ENCODE measurements at regions not wholly inside any gene's neighbourhood (a gene's known extent, or its start where the extent isn't known, plus 50 kb on each side); places are given as distances from the start of the nearest gene placed in this dataset.

- TF ChIP-seq CTCF (IDR thresholded peaks at IDR 0.05; ENCODE audit: insufficient read depth, low read length, poor library complexity, severe bottlenecking) (no peak), EZH2phosphoT487 (conservative IDR thresholded peaks at IDR 0.05; ENCODE audit: low read length) (no peak)
Observed at GRCh38 chr14:101058571-101058970, 155.0 kb upstream of the RTL1 start.
